ENCODE measurements at regions not wholly inside any gene's neighbourhood (a gene's known extent, or its start where the extent isn't known, plus 50 kb on each side); places are given as distances from the start of the nearest gene placed in this dataset.

DNA sequence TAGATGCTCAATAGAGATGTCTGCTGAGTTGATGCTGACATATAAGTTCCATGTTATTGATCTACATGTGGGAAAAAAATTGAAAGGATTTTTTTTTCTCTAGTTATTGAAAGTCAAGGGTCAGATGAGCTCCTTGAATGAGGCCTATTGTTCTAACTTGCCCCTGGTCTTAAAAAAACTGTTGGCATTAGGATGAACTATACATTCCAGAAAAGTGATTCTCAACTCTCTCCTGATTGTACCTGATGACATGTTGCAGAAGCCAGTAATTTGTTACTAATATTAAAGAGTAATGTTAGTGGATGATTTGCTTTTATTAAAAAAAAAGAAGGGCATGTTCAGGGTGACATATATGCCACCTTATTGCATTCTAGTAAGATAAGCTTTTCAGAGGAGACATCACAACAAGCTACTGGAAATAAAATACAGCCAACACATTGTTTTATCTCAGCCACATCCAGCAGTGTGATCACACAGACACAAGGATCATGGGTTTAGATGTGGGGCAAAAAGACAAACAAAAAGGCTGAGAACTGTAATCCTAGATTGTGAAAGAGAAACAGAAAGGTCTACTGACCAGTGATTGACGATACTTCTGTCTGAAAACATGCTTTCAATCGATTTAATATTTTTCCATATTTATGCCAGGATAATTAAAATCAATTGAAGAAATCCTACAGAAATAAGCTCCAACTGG lies 1314.1 kb upstream of the C9orf72 start:
- no peak for DNase-seq

DNA sequence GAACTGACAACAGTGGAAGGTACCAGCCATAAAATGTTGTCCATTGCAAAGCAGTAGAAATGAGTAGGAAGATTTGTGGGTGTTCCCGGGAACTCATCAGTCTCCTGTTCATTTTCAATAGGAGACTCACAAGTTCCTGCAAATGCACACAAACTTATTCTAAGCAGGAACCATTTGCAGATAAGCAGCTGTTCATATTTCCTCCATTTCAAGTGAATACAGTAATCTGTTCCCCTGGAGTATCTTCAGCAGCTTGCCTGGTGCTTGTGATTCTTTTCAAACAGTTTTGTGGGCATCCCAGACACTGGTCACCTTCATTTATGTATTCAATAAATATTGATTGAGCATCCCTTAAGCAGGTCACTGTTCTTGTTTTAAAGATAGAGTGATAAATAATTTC lies 1315.5 kb upstream of the C9orf72 start:
- no peak for DNase-seq

DNA sequence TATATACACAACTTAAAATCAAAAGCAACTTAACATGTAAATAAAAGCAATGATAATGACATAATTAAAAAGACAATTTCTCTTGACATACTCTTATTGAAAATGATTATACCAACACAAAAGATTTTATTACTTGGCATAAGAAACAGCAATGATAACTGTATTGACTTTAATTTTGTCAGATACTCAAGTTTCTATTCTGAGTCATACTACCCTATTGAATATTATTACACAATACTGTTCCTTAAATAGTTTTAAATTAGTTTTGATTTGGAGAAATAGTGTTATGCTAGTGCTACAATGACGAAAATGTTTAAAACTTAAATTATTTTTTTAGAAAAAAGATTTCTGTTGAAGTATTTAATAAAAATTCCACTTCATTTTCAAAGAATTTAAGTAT lies 1319.3 kb upstream of the C9orf72 start:
- DNase-seq, result no peak

DNA sequence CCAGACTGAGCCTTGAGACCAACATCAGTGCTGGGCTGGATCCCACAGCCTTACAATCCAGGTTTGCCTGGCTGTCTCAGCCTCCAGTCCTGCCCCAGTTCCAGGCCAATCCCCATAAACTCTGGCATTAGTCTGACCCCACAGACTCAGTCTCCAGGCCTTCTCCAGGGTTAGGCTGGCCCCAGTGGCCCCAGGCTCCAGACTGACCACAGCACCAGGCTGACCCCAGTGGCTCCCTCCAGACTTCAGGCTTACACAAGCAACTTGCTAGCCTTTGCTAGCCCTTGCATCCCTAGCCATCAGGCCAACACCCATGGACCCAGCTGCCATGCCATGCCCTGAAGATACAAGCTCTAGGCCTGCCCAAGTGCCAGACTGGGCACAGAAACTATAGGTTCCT lies 1326.0 kb upstream of the C9orf72 start:
- DNase-seq, result no peak

DNA sequence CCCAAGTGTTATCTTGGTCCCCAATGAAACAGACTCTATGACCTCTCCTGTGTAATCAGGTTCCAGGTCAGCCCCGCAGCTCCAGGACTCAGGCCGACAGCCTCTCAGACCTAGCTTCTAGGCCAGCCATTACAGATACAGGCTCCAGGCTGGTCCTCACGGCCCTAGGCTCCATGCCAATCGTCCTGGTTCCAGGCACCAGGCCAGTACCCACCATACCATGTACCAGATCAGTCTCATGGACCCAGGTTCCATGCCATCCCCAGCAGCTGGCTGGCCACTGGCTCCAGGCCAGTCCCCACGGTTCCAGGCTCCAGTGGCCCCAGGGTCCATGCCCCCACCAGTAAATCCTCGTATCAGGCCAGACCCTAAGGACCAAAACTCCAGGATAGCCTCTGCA lies 1326.6 kb upstream of the C9orf72 start:
- DNase-seq, result no peak

DNA sequence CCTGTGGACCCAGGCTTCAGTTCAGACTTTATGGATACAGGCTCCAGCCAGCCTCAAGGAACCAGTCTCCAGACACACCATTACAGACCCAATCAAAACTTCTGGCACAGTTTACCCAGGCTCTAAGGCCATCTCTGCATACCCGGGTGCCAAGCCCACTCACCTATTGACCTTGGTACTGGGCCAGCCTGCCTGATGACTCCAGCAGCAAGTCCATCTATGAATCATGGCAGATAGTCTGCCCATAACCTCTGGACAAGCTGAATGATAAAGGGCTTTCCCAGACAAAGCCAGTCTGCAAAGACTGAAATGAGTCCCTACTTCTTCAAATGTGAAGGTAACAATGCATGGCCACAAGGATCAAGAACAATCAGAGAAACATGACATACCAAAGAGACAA lies 1327.1 kb upstream of the C9orf72 start:
- no peak for DNase-seq

DNA sequence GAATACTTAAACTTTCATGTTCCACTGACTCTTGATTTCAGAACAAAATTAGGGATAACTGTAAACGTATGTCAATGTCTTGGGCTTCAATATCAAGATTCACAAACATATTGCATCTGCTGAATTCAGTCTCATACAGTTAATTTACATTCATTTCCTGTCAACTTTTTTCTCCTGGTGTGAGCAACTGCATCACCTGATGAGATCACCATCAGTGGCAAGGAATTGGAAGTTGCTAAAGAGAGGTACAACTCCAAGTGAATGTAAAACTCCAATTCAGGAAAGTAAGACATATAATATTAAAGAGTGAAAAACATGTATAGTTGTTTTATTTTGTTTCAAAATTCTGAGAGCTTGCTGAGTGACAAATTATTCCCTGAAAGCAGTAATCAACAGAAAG lies 1336.2 kb upstream of the C9orf72 start:
- DNase-seq, result no peak

DNA sequence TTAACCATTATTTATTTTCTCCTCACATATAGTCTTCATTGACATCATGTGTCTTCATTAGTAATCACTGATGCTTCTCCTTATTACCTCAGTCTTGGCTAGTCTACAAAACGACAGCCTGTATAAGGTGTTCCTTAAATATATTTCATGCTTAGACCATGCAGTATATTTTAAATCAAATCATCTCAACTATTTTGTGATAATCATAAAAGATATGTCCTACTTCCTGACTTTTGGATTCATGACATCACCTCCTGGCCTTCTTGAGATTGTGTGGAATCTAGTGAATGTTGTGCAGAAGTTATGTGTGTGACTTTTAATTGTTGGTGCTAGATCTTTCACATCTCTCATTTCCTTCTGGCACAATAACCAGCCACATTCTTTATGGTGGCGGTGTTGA lies 1339.3 kb upstream of the C9orf72 start:
- DNase-seq, result no peak

DNA sequence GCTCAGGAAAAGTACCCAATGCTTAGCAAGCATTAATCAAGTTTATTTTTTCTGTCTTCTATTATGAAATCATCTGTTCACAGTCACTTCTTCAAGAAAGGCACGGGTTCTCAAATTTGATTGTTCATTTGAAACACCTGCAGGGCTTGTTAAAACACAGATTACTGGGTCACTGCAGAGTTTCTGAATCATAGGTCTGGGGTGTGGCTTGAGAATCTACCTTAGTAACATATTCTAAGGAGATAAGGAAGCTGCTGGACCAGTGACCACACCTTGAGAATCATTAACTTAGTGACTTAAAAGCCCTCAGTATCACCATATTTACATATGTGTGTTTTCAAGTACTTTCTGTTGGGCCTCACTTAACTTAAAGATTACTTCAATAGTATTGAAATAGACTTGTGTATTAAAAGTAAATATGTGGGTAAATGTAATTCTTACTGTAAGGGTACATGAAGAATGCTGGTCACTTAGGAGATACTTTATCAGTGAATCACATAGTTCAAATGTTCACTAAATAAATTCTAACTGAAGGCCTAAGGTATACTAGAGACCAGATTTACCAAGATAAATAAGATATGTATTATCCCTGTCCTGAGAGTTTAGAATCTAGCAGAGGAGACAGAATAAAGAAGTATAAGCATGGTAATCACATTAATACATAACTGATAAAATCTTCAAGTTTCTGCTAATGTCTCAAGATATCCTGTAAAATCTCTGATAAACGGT lies 1342.1 kb upstream of the C9orf72 start:
- DNase-seq, result no peak

DNA sequence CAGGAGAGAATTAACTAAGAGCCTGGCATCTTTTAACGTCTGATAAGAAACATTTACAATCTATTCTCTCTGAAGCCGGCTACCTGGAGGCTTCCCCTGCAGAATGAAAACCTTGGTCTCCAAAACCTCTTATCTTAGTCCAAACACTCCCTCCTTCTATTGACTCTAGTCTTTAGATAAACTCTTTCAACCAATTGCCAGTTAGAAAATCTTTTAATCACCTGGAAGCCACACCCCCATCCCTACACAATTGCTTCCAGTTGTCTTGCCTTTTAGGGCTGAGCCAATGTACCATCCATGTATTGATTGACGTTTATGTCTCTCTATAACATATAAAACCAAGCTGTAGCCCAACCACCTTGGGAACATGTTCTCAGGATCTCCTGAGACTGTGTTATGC lies 1343.1 kb upstream of the C9orf72 start:
- no peak for DNase-seq

DNA sequence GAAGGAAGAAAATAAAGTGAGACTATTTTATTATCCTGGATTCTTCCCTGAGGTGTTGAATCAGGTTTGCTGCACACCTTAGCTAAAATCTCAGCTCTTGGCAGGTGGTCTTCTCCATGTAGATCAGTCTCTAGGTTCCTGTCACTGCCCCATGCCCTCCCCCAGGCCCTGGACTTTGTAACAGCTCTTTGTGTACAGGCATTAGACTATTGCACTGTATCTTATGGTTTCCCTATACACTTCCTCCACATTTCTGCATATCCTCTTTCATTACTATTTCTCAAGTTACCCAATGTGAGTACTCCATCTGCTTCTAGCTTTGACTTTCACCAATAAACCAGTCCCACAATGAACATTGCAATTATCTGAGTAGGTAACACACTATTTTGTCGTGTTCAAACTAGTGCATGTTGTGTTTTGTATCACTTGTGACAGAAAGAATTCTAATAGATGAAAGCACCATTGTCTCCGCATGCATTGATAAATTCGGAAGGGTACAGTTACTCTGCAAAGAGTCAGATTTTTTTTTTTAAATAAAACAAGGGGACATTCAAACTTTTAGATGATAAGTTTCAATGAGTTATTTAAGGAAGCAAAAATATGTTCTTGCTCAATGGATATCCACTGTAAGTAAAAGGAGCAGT lies 1348.7 kb upstream of the C9orf72 start:
- no peak for DNase-seq

DNA sequence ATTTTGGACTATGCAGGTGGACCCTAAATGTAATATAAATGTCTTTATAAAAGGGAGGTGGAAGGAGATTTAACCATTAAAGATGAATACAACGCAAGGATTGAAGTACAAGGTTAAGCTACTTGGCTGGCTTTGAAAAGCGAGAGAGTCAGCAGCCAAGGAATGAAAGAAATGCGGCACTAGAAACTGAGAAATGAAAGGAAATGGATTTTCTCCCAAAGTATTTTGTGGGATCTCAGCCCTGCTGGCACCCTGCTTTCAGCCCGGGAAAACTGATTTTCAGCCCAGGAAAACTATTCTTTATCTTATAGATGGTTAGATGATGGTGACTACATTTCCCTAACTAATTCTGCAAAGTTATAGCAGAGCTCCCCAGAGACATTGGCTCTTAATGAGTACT lies 1349.6 kb upstream of the C9orf72 start:
- DNase-seq, result no peak

DNA sequence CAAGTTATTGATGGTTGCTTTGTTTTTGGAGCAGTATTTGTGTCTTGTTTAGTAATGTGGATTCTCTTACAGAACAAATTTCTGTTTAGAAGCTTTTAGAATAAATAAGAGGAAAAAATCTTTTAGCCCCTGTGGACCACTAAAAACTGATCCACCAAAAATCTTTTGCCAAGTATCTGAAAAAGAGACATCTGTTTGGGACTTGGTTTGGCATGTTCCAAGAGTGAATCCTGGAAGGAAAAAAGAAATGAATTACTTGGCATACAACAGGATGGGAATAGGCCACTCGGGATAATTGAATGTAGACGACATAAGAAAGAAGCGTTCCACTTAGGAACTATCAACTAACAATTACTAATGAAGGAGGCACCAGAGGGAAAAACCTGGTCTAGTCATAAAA lies 1350.1 kb upstream of the C9orf72 start:
- no peak for DNase-seq

DNA sequence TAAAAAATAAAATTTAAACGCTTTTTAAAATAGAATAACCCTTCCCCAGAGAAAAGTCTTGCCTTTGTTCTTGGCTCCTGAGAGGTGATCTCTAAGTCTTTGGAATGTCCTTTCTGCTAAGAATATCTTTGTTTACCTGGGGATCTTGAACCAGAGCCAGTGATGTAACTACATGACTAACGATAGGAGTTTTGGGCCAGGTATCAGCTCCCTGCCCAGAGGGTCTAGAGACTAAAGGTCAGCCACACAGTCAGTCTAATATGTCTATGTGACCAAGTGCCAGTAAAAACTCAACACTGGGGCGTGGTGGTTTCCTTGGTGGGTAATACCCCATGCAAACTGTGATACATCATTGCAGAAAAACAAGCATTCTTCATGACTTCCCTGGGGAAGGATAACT lies 1351.9 kb upstream of the C9orf72 start:
- DNase-seq, result no peak

DNA sequence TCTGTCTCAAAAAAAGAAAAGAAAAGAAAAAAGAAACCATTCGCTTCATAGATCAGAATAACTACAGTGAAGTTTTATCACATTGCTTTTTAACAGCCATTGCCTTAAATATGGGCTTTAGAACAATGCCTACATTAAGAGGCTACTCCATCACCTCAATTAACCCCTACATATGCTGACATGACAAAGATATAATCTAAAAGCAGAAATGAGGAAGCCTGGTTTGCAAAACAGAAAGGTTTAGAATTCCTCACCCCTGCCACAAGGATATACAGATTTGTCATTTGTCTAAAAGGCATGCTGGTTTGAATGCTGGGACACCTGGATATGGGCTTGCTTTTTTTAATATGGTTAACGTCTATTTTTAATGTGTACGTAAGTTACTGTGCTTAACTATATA lies 1353.0 kb upstream of the C9orf72 start:
- DNase-seq, result no peak

DNA sequence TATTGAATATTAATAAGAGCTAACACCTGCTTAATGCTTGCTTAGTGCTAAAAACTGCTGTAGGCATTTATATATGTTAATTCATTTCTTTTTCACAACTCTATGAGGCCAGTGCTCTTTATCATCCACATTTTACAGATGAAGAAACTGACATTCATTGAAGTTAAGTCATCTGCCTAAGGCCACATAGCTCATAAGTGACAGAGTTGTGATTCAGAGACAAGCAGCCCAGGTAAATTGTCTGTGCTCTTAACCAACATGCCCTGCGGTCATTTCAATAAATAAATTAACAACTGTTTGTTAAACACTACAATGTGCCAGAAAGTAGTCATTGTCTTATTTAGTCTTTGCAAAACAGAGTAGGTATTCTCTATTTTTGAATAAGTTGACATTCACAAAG lies 1354.4 kb upstream of the C9orf72 start:
- no peak for DNase-seq

DNA sequence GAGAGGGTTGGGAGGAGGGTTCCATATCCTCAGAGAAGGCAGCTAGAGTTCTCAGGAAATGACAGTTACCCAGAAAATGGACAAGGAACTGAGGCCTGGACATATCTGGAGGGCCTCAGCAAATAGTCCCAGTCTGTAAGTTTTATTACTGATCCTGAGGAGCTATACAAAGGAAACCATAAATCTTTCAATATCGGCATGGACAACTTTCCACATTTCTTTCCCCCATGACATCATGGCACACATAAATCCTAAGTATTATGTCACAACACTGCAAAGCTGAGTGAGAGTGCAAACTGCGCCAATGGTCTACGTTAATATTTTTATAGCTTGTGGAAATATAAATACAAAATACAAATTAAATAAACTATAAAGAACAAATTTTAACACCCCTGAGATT lies 1356.2 kb upstream of the C9orf72 start:
- DNase-seq, result no peak

DNA sequence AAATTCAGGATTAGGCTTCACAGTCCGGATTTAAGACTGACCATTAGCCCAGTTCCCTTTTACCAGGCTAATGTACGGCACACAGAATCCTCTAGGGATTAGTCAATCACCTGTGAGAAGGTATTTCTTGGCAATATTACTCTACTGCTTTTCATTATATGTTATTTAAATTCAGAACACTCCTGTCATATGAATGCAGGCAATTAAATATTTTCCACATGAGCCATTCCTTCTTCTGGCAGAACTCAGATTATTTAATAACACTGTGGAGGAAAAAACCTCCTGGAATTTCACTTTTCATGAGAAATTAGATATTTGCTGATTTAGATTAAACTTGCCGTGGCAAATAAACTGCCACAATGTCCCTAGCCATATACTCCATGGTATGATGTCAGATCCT lies 1357.5 kb upstream of the C9orf72 start:
- DNase-seq, result no peak

DNA sequence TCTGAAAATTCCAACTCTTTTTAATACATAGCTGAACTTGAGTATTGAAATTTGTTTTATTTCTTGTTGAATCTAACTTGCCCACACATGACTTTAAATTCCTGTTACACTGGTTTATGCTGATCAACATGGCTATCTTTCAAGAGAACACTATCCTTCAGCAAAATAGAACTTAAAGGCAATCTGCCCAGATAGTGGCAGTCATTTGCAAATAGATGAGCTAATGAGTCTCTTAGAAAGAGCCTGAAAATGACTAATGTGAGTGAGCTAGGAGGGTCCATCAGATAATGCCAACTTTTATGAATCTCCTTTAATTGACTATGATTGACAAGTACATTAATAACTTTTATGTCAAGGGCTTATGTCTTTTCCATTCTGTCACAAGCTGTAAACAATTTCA lies 1360.8 kb upstream of the C9orf72 start:
- DNase-seq, result no peak

DNA sequence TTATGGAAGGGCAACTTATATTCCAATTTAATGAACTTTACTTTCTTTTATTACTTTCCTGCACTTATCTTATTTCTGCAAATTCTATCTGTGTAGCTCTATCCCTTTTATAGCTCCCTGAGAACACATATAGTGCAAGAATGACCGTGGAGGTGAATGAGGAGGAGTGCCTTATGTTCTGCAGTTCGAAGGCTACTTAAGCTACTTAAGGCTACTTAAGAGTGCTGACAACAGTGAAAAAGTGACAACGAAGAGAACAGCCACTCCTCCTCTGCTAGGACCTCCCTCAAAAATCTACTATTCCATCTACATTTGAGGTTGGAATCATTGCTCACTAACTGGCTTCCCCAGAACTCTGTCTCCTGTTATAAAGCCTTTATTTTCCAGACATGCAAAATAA lies 1365.7 kb upstream of the C9orf72 start:
- no peak for DNase-seq

DNA sequence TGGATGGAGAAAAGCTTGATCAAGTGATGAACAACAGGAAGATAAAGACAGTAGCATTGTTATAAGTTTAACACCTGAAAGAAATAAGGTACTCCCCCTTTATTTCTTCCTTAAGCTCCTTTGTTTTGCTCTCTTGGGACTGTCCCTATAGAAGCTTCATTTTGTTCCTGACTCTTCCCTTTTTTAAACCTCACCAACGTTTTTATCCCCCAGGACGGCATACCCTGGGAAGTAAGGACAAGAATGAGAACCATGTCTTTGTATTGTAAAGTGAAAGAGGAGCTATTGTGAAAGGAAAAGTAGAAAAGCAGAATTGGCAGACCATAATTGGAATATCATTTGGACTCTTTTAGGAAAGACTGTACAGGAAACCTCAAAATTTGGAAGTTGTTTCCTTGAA lies 1368.6 kb upstream of the C9orf72 start:
- no peak for DNase-seq

DNA sequence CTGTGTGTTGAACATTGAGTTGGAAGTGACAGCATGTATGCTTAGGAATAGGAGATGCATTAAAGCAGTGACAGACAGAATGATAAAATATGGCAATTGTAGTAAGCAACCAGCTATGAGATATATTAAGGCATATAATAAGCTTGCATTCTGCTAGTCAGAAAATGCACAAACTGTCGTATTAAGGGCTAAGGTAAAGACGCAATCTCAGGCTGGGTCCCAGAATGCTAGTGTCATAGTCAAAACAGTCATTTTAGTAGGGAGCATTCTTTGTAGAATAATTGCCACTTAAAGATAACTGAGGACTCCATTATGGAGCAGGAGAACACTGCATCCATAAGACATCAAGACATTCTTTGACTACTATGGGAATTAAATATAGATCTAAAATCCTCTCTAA lies 1369.7 kb upstream of the C9orf72 start:
- DNase-seq, result no peak

DNA sequence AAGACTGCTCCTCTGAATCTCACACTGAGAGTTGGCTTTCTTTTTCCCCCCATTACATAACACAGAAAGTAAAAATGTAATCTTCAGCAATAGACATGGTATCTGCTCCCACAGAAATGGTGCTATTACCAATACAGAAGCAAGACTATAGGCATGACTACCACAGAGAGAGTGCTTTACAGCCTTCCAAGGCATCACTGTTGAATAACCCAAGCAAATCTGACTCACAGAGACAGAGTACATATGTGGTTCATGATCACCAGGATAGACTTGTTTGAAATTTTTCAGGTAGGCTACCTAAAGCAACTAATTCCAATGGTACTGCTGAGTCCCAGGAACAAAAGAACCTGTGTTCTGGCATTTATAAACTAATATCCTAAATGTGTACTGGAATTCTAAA lies 1373.4 kb upstream of the C9orf72 start:
- no peak for DNase-seq

DNA sequence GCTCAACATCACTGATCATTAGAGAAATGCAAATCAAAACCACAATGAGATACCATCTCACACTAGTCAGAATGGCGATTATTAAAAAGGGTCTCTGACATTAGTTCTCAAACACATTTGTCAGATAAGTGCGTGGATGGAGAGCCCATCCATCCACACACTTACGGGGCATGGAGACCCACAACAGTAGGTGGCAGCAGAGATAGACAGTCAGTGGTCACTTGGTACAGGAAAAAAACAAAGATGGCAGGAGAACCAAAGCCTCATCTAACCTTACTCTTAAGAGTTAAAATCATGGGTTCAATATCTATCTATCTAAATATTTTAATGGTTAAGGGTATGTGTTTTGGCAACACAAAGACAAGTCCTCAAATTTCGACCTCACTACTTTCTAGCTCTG lies 1378.7 kb upstream of the C9orf72 start:
- no peak for DNase-seq

Data from amniotic stem cell (primary cell).